H1 (cell line): ENCODE measurements at regions not wholly inside any gene's neighbourhood (a gene's known extent, or its start where the extent isn't known, plus 50 kb on each side); places are given as distances from the start of the nearest gene placed in this dataset.
A peak's percentile ranks its signal among the peaks of the same experiment; 100 is the strongest.

Experiments
- CREB1 ChIP-seq: IDR thresholded peaks from 2 replicates; pipeline ENCODE4 v1.6.1; 2012; ENCODE audit warnings: inconsistent platforms
- CTCF ChIP-seq, 3 experiments: IDR thresholded peaks; 1 replicate in 2 of 3; 2 replicates in 1 of 3; pipeline versions ENCODE4 v1.5.1 to v1.6.1; 2011; ENCODE audit warnings: low read length in 3 of 3, mild to moderate bottlenecking in 3 of 3, inconsistent platforms in 2 of 3, low read depth in 1 of 3, moderate library complexity in 1 of 3; ENCODE audit not compliant: insufficient read depth in 1 of 3; ENCODE audit errors: control extremely low read depth in 1 of 3
- EP300 ChIP-seq, 2 experiments: IDR thresholded peaks; 1 replicate in 1 of 2; 2 replicates in 1 of 2; pipeline ENCODE4 v1.6.1; 2011 to 2012; ENCODE audit warnings: low read depth in 2 of 2, low read length in 2 of 2, mild to moderate bottlenecking in 2 of 2, borderline replicate concordance in 1 of 2, inconsistent platforms in 1 of 2, moderate library complexity in 1 of 2
- EZH2 ChIP-seq: fragments of 200-600 bp; sonication (generic); IDR thresholded peaks from 2 replicates; pipeline ENCODE4 v1.7.1; 2012; ENCODE audit warnings: low read depth, mild to moderate bottlenecking, moderate library complexity, low read length, inconsistent platforms; ENCODE audit not compliant: severe bottlenecking
- JUN ChIP-seq: IDR thresholded peaks from 2 replicates; pipeline ENCODE4 v1.6.1; 2011; ENCODE audit warnings: low read depth, mild to moderate bottlenecking, improper control_type of control experiment, low read length
- JUND ChIP-seq: IDR thresholded peaks from 2 replicates; pipeline ENCODE4 v1.6.1; 2011; ENCODE audit warnings: mild to moderate bottlenecking, improper control_type of control experiment, low read length
- NANOG ChIP-seq: IDR thresholded peaks from 2 replicates; pipeline ENCODE4 v1.6.1; 2011; ENCODE audit warnings: low read length, low read depth, mild to moderate bottlenecking, inconsistent platforms; ENCODE audit not compliant: insufficient read depth, poor library complexity, severe bottlenecking
- PHF8 ChIP-seq: fragments of 200-600 bp; sonication (generic); conservative IDR thresholded peaks from 2 replicates; pipeline ENCODE4 v1.7.1; 2012; ENCODE audit warnings: low read depth, mild to moderate bottlenecking, inconsistent platforms, low read length, moderate library complexity
- POLR2A ChIP-seq, 2 experiments: IDR thresholded peaks; 1 replicate in 1 of 2; 2 replicates in 1 of 2; pipeline ENCODE4 v1.6.1; 2011; ENCODE audit warnings: low read depth in 2 of 2, low read length in 2 of 2, mild to moderate bottlenecking in 2 of 2; ENCODE audit errors: control extremely low read depth in 1 of 2
- RBBP5 ChIP-seq: IDR thresholded peaks from 2 replicates; pipeline ENCODE4 v1.7.1; 2012; ENCODE audit warnings: low read depth, mild to moderate bottlenecking, inconsistent platforms, low read length, moderate library complexity, borderline replicate concordance
- SRF ChIP-seq: IDR thresholded peaks from 2 replicates; pipeline ENCODE4 v1.6.1; 2011; ENCODE audit warnings: mild to moderate bottlenecking, low read depth, low read length, moderate library complexity
- USF2 ChIP-seq: IDR thresholded peaks from 2 replicates; pipeline ENCODE4 v1.6.1; 2011; ENCODE audit warnings: low read length, improper control_type of control experiment

- no peak for TF ChIP-seq CREB1
- TF ChIP-seq JUND: no peak
- no peak for TF ChIP-seq JUN
- TF ChIP-seq USF2: no peak
- TF ChIP-seq EP300 (IDR thresholded peaks at IDR 0.05; ENCODE audit: borderline replicate concordance in 1 of 2, low read depth in 2 of 2, low read length in 2 of 2): no peak
- TF ChIP-seq RBBP5: no peak
- no peak for TF ChIP-seq POLR2A (IDR thresholded peaks at IDR 0.05; ENCODE audit: control extremely low read depth in 1 of 2, low read depth in 2 of 2, low read length in 2 of 2)
- TF ChIP-seq CTCF (IDR thresholded peaks at IDR 0.05; ENCODE audit: control extremely low read depth in 1 of 3, insufficient read depth in 1 of 3, low read depth in 1 of 3, low read length in 3 of 3): peak in 1 of 3 experiments; percentile 15; a peak in 1 of 4 replicates
- no peak for TF ChIP-seq SRF
- no peak for TF ChIP-seq EZH2
- TF ChIP-seq PHF8: no peak
- no peak for TF ChIP-seq NANOG
Observed at GRCh38 chr12:14284184-14284722, 81.2 kb upstream of the ATF7IP start.
